Stimulated activated naive B cell treated with anti-CD40 and anti-IgM and Interleukin-4, amounts not matched to agents 10 μg/mL and 1 μg/mL and 100 μg/mL, for 72 hours (primary cell): ENCODE measurements at regions not wholly inside any gene's neighbourhood (a gene's known extent, or its start where the extent isn't known, plus 50 kb on each side); places are given as distances from the start of the nearest gene placed in this dataset.
A peak's percentile ranks its signal among the peaks of the same experiment; 100 is the strongest.

ENCODE experiments used
- ATAC-seq, 2 donors: fragments of 150-1000 bp; cut with Tn5 transposase; replicated peaks; 2 replicates each; pipeline ENCODE4 v1.10.0; 2021; ENCODE audit warnings: moderate library complexity in 1 of 2
- DNase-seq: peaks from one replicate; pipeline ENCODE4 v3.0.0; 2021
- H3K27ac Mint-ChIP-seq: one replicate; pipeline ENCODE4 v1.8.0; 2022; ENCODE audit warnings: mild to moderate bottlenecking, mixed read lengths
- H3K27me3 Mint-ChIP-seq, 2 donors: one replicate each; pipeline ENCODE4 v1.8.0; 2022; ENCODE audit warnings: mixed read lengths in 2 of 2
- H3K36me3 Mint-ChIP-seq, 2 donors: one replicate each; pipeline ENCODE4 v1.8.0; 2022; ENCODE audit warnings: mixed read lengths in 2 of 2, mild to moderate bottlenecking in 1 of 2
- H3K4me1 Mint-ChIP-seq, 2 donors: one replicate each; pipeline ENCODE4 v1.8.0; 2022; ENCODE audit warnings: mixed read lengths in 2 of 2, mild to moderate bottlenecking in 1 of 2
- H3K4me3 Mint-ChIP-seq, 2 donors: one replicate each; pipeline ENCODE4 v1.8.0; 2022; ENCODE audit warnings: mild to moderate bottlenecking in 2 of 2, mixed read lengths in 2 of 2, moderate library complexity in 1 of 2
- H3K9me3 Mint-ChIP-seq, 2 donors: one replicate each; pipeline ENCODE4 v1.8.0; 2022; ENCODE audit warnings: mixed read lengths in 2 of 2, mild to moderate bottlenecking in 1 of 2

DNA sequence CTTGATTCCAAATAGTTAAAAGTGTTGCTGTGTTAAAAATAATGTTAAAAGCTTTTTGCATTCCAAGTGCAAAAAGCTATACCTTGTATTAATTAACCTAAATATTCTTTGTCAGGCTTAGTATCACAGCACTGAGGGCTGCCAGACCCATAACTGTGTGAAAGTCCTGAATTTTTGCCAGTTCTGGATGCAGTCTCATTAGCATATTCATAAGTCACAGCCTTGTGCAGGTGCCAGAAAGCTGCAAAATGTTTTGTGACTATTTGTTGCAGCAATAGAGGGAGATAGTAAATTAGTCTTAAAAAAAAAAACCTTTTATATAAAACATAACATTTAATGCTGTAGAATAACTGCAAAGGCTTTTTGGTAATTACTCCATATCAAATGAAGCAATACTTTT is 56.6 kb downstream of the SLITRK1 start:
- no peaks in the 10 kb centered on the region for H3K4me1 Mint-ChIP-seq
- no peak overlapping the region for H3K4me3 Mint-ChIP-seq
- ATAC-seq: no peak
- no peak for DNase-seq
- peaks cover 0 to 5% of the 10 kb centered on the region in 2 donors for H3K9me3 Mint-ChIP-seq
- H3K27ac Mint-ChIP-seq: no peak overlapping the region
- H3K27me3 Mint-ChIP-seq: no peaks in the 10 kb centered on the region
- H3K36me3 Mint-ChIP-seq: no peaks in the 10 kb centered on the region

DNA sequence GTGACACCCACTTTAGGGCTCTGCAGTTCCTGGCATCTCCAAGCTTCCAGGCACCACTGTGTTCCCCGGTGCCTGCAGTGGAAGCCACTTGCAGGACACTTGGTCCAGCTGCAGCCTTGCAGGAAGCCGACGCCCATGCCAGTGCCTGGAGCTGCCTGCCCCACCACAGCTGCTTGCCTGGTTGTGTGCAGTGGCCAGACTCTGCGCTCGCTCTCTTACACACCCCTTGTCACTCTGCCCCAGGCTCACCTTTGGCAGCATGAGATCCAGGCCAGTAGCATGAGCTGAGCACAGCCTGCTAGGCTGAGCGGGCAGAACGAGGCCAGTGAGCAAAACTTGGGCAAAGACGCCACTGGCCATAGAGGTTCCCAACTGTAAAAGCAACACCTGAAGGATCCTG is 57.7 kb downstream of the SLITRK1 start:
- H3K36me3 Mint-ChIP-seq: no peaks in the 10 kb centered on the region
- H3K4me1 Mint-ChIP-seq: no peaks in the 10 kb centered on the region
- H3K27ac Mint-ChIP-seq: no peak overlapping the region
- peak in 1 of 2 donors; percentile 16 for ATAC-seq
- DNase-seq: no peak
- H3K4me3 Mint-ChIP-seq: no peak overlapping the region
- H3K9me3 Mint-ChIP-seq: peaks cover 0 to 2% of the 10 kb centered on the region in 2 donors
- no peaks in the 10 kb centered on the region for H3K27me3 Mint-ChIP-seq

DNA sequence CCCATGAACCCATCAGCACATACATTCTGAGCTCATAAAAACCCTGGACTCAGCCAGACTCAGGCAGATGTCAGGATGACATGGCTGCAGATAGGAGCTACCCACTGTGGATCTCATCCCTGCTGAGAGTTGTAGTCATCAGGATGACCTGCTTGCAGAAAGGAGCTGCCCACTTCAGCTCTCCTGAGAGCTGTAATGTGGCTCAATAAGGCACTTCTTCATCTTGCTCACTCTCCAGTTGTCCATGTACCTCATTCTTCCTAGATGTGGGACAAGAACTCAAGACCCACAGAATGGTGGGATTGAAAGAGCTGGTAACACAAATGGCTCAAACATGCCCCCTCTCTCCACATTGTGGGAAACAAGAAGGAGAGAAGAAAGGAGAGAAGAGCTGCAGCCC is 58.2 kb downstream of the SLITRK1 start:
- Mint-ChIP-seq H3K27me3 (no peaks in the 10 kb centered on the region), H3K4me1 (no peaks in the 10 kb centered on the region), H3K9me3 (peaks cover 2 to 3% of the 10 kb centered on the region in 2 donors), H3K27ac (no peak overlapping the region), H3K36me3 (no peaks in the 10 kb centered on the region), H3K4me3 (no peak overlapping the region)
- no peak for DNase-seq
- no peak for ATAC-seq

DNA sequence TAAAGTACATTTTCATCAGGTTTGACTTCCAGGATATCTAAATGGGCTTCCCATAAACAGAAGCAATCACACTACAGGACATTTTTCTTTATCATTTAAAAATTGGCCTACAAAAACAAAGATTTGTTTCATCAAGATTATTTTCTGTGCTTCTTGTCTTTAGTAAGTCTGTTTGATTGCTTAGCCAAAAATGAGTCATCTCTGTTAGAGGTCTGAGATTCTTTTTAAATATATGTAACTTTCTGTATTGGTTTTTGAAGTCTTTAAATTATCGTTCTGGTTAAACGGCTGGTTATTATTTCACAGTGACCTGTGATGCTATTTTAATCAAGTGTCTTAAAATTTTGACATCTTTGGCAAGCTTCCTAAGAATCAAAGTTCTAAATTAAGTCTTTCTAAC is 62.7 kb downstream of the SLITRK1 start:
- no peaks in the 10 kb centered on the region for H3K27me3 Mint-ChIP-seq
- no peaks in the 10 kb centered on the region for H3K36me3 Mint-ChIP-seq
- no peaks in the 10 kb centered on the region for H3K4me1 Mint-ChIP-seq
- H3K9me3 Mint-ChIP-seq: peaks cover 3 to 6% of the 10 kb centered on the region in 2 donors
- no peak overlapping the region for H3K27ac Mint-ChIP-seq
- H3K4me3 Mint-ChIP-seq: no peak overlapping the region
- DNase-seq: no peak
- no peak for ATAC-seq

DNA sequence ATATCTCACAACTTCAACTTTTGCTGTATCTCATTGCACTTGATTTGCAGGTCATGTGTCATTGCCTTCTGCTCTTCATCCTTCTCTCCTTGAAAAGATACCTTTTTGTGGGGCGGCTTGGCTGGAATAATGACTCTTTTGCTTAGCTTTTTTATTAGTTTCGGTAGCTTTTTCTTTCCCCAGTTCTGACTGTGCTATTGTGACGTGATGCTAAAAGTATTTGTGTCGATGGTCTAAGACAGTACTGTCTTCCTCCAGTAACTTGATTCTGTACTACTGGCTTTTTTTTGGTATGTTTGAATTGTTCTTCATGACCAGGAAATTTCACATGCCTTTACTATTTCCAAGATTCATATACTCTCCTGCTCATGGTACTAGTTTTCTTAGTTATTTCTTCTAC is 63.1 kb downstream of the SLITRK1 start:
- Mint-ChIP-seq H3K36me3 (no peaks in the 10 kb centered on the region), H3K27ac (no peak overlapping the region), H3K4me1 (no peaks in the 10 kb centered on the region), H3K4me3 (no peak overlapping the region), H3K27me3 (no peaks in the 10 kb centered on the region), H3K9me3 (peaks cover 3 to 6% of the 10 kb centered on the region in 2 donors)
- no peak for DNase-seq
- ATAC-seq: no peak

DNA sequence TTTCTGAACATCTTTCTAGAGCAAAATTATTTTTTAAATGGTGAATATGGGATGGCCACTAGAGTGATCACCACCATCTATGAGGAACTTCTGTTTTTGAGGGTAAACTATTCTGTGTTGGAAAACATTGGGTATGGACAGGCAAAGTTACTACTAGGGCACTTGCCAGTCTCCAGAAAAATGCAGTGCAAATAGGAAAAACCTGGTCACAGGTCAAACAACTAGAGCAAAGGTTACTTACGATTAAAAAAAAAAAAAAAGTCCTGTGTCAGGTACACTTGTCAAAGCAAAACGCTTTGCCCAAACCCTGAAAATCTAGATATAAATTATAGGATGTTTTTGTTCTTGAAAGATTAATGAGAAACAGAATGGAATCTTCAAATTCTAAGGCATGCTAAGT is 66.2 kb downstream of the SLITRK1 start:
- no peak for ATAC-seq
- Mint-ChIP-seq H3K27me3 (no peaks in the 10 kb centered on the region), H3K27ac (no peak overlapping the region), H3K4me3 (no peak overlapping the region), H3K9me3 (peaks cover 9 to 10% of the 10 kb centered on the region in 2 donors), H3K36me3 (no peaks in the 10 kb centered on the region), H3K4me1 (no peaks in the 10 kb centered on the region)
- no peak for DNase-seq

DNA sequence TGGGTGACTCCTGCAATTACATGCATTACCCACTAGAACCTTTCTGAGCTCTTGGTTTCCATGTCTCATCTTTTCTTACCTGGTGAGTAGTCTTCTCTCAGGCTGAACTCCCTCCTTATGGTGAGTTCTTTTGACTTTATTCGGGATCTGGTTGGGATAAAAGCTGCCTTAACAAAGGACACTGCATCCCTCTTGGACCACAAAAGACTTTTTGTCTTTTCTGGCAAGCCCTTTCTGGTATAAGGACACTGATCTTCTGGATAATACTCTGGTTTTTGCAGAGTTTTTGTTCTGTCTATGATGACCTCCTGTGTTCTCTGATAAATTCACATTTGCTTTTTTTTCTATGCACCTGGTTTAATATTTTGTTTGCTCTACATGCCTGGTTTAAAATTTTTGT is 66.7 kb downstream of the SLITRK1 start:
- H3K4me1 Mint-ChIP-seq: no peaks in the 10 kb centered on the region
- no peak overlapping the region for H3K4me3 Mint-ChIP-seq
- no peak for ATAC-seq
- H3K9me3 Mint-ChIP-seq: peaks cover 9 to 11% of the 10 kb centered on the region in 2 donors
- H3K27me3 Mint-ChIP-seq: no peaks in the 10 kb centered on the region
- H3K36me3 Mint-ChIP-seq: no peaks in the 10 kb centered on the region
- no peak overlapping the region for H3K27ac Mint-ChIP-seq
- DNase-seq: no peak

DNA sequence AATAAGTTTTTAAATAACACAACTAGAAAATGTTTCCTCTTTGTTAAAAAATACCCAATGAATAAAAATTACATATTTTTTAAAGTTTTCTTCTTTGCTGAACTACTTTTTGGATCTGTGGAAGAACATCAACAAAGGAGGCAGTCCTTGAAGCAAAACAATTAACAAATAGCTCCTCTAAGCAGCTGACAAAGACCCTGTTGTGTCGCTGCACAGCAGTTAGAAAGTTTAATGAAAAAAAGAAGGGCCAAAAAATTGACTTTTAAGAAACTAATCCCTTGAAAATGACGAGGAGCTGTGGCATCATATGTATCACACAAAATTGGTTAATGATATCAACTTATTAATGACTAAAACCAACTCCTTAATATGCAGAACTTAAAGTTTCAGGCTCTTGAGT is 72.1 kb downstream of the SLITRK1 start:
- Mint-ChIP-seq H3K4me3 (no peak overlapping the region), H3K27me3 (no peaks in the 10 kb centered on the region), H3K36me3 (no peaks in the 10 kb centered on the region), H3K9me3 (peaks cover 5 to 7% of the 10 kb centered on the region in 2 donors), H3K4me1 (no peaks in the 10 kb centered on the region), H3K27ac (no peak overlapping the region)
- ATAC-seq (no peak), DNase-seq (no peak)

DNA sequence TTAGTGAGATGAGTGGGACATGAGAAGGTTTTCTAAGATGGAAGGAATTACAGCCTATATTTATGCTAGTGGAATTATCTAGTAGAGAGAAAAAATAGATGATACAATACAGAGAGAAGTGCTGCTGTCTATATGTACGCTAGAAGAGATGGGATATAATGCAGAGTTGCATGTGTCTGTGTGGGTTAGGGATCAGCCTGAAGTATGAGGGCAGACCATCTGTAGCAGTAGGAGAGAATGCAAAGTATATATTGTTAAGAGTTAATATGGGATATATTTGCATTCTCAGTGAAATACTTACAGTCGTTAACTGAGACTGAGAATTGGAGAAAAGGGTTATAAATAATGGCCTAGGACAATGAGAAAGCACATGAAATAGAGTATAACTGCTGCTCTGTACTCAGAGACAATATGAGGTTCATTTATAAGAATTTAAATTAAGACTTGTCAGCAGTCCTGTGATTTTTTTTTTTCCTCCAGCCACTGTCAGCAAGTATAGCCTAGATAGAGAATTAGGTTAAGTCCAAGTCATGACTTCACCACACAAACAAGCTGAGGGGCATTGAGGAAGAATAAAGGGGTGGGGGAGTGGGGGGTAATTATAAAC is 77.8 kb downstream of the SLITRK1 start:
- ATAC-seq (no peak), DNase-seq (no peak)
- Mint-ChIP-seq H3K9me3 (peaks cover 0 to 4% of the 10 kb centered on the region in 2 donors), H3K36me3 (no peaks in the 10 kb centered on the region), H3K4me3 (no peak overlapping the region), H3K27me3 (no peaks in the 10 kb centered on the region), H3K4me1 (no peaks in the 10 kb centered on the region), H3K27ac (no peak overlapping the region)

DNA sequence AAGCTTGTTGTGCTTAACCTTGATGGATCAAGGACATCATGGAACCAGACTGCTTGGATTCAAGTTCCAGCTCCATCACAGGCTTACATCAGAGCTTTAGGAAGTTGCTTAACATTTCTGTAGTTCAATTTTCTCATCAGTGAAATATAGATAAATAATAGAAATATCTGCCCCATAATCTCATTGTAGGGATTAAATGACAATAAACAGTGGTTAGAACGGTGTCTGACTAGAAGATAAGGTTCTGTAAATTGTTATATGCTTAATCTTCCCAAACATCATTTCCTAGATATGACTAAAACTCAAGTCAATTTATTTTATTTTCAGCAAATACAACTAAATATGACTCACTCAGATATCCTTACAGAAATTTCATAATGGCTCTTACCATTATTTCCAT is 83.5 kb downstream of the SLITRK1 start:
- Mint-ChIP-seq H3K9me3 (no peaks in the 10 kb centered on the region), H3K4me3 (no peak overlapping the region), H3K27me3 (no peaks in the 10 kb centered on the region), H3K36me3 (no peaks in the 10 kb centered on the region), H3K4me1 (no peaks in the 10 kb centered on the region), H3K27ac (no peak overlapping the region)
- ATAC-seq: no peak
- no peak for DNase-seq

DNA sequence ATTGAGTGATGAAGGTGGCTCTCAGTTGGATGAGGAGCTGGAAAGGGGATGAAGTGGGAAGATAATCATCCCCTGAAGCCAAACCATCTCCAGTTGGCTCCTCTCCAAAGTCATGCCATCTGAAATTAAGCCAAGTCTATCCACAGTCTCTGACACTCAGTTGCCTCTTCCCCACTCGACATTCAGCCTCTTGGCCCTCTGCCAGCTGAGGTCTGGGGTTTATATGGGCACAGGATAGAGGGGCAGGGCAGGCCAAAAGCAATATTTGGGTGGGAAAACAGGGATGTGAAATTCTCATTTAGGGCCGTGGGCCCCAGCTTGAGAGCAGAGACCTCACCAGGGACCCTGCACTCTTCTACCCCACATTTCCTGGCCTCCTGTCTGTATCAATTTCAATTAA is 85.9 kb downstream of the SLITRK1 start:
- no peak for DNase-seq
- Mint-ChIP-seq H3K27me3 (no peaks in the 10 kb centered on the region), H3K4me3 (no peak overlapping the region), H3K36me3 (no peaks in the 10 kb centered on the region), H3K27ac (no peak overlapping the region), H3K4me1 (no peaks in the 10 kb centered on the region), H3K9me3 (no peaks in the 10 kb centered on the region)
- ATAC-seq: no peak

DNA sequence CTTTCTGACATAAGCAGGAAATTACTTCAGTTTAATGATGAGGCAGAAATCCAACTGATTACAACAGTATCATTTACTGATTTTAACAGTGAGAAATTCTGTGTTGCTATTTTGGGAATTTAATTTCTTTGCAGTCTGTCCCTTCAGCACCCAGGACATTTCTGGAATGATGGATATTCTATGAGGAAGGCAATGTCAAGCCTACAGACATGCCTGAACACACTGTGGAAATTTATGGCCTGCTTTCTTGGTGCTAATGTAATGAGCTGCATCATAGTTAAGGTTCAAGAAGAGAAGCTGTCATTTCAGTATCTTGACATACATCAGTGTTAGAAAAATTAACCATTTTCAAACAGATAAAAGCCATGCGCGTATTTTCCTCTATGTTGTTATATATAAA is 87.7 kb downstream of the SLITRK1 start:
- Mint-ChIP-seq H3K4me3 (no peak overlapping the region), H3K4me1 (no peaks in the 10 kb centered on the region), H3K27ac (no peak overlapping the region), H3K9me3 (no peaks in the 10 kb centered on the region), H3K36me3 (no peaks in the 10 kb centered on the region), H3K27me3 (no peaks in the 10 kb centered on the region)
- ATAC-seq (no peak), DNase-seq (no peak)

DNA sequence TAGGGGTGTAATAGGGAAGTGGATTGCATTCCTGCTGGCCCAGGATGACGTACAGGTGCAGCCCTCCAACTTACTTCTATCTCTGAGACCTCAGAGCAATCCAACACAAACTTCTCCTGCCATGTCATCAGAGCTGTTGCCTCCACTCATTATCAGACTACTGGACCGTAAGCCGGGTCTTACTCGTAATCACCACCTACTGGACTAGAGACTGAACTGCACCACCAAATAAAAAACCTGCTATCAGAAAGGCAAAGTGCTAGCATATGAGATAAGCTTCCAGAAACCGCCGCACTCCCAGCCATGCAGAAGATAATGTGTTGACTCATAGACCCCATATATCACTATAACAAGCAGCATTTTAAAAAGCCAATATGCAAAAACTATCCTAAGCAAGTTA is 102.0 kb downstream of the SLITRK1 start:
- Mint-ChIP-seq H3K27ac (no peak overlapping the region), H3K27me3 (no peaks in the 10 kb centered on the region), H3K4me3 (no peak overlapping the region), H3K4me1 (no peaks in the 10 kb centered on the region), H3K36me3 (no peaks in the 10 kb centered on the region), H3K9me3 (peaks cover 6% of the 10 kb centered on the region in 2 donors)
- no peak for DNase-seq
- ATAC-seq: peak in 1 of 2 donors; percentile 16

DNA sequence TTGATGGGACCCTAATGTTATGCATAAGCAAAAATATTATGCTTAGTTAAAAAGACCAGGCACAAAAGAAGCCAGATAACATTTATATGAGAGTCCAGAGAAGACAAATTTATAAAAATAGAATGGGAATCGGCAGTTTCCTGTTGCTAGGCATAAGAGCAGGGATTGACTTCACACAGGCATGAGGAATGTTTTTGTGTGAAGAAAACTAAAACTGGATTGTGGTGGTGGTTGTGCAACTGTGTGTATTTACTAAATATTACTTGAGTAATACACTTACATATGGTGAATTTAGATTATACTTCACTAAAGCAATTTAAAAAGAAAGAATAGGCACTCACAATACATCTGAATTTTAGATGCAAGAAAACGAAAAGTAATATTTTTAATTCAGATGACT is 108.3 kb downstream of the SLITRK1 start:
- H3K4me1 Mint-ChIP-seq: no peaks in the 10 kb centered on the region
- H3K36me3 Mint-ChIP-seq: no peaks in the 10 kb centered on the region
- H3K27ac Mint-ChIP-seq: no peak overlapping the region
- no peak for ATAC-seq
- no peak for DNase-seq
- no peaks in the 10 kb centered on the region for H3K27me3 Mint-ChIP-seq
- peaks cover 1 to 3% of the 10 kb centered on the region in 2 donors for H3K9me3 Mint-ChIP-seq
- H3K4me3 Mint-ChIP-seq: no peak overlapping the region

DNA sequence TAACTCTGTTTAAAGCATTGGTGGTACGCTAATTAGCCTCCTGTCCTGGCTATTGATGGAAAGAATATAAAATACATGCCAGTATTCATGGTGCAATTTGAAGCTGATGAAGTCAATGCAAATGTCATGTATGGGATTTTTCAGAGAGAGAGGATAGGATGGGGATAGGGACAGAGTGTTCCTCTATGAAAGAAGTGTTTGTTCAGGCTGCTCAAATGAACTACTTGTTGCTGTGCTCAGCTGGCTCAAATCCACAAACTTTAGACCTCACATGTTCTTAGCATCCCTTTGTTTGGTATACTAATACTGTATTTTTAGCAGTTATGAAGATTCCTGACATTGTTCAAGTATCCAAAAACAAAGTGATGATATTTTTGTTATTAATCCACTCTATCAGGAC is 116.5 kb downstream of the SLITRK1 start:
- H3K9me3 Mint-ChIP-seq: peaks cover 3% of the 10 kb centered on the region in 2 donors
- no peaks in the 10 kb centered on the region for H3K27me3 Mint-ChIP-seq
- no peak overlapping the region for H3K4me3 Mint-ChIP-seq
- ATAC-seq (no peak), DNase-seq (no peak)
- H3K36me3 Mint-ChIP-seq: no peaks in the 10 kb centered on the region
- no peak overlapping the region for H3K27ac Mint-ChIP-seq
- H3K4me1 Mint-ChIP-seq: no peaks in the 10 kb centered on the region

DNA sequence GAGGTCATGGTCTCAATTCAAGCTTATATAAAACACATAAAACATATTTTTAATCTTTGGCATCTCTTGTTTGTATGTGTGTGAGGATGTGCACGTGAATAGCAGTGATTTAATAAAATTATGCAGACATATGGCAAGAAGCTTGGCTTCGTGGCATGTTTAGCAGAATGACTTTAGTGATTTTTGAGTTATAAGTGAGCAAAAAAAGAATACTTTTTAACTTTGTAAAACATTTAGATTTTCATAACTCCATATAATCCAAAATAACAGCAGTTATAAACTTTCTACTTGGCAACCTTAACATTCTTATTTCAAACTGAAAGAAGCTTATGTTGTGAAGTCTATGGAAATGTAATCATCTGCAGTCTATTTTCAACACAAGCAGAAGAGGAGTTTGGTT is 120.6 kb downstream of the SLITRK1 start:
- H3K4me3 Mint-ChIP-seq: no peak overlapping the region
- ATAC-seq: no peak

More for the DNA sequence above, 120.6 kb downstream of the SLITRK1 start:
- DNase-seq: no peak
- Mint-ChIP-seq H3K36me3 (no peaks in the 10 kb centered on the region), H3K27ac (no peak overlapping the region), H3K4me1 (no peaks in the 10 kb centered on the region), H3K9me3 (peaks cover 0 to 7% of the 10 kb centered on the region in 2 donors), H3K27me3 (no peaks in the 10 kb centered on the region)
